DMS 273 (cell line): ENCODE measurements at regions not wholly inside any gene's neighbourhood (a gene's known extent, or its start where the extent isn't known, plus 50 kb on each side); places are given as distances from the start of the nearest gene placed in this dataset.

Experiments
- DNase-seq: peaks from one replicate; lab custom pipeline; 2025; ENCODE audit not compliant: unreplicated experiment; lab: John Stamatoyannopoulos, UW

GRCh38 chr16:73713778-73714495 lies 582.7 kb upstream of the PSMD7 start:
- DNase-seq = peak; percentile 72

- DNase-seq = no peak
Observed at GRCh38 chr16:73713251-73713650, 583.4 kb upstream of the PSMD7 start.

- DNase-seq = no peak
Observed at GRCh38 chr16:73711406-73712080, 585.1 kb upstream of the PSMD7 start.

- DNase-seq = no peak
Observed at GRCh38 chr16:73710526-73710925, 586.1 kb upstream of the PSMD7 start.

GRCh38 chr16:73707863-73708262 lies 588.8 kb upstream of the PSMD7 start:
- DNase-seq = no peak

- no peak for DNase-seq
Observed at GRCh38 chr16:73703891-73704290, 592.7 kb upstream of the PSMD7 start.

- no peak for DNase-seq
Observed at GRCh38 chr16:73697336-73697735, 599.3 kb upstream of the PSMD7 start.

- DNase-seq = no peak
Observed at GRCh38 chr16:73692861-73693260, 603.8 kb upstream of the PSMD7 start.

GRCh38 chr16:73683804-73684203 lies 612.8 kb upstream of the PSMD7 start:
- DNase-seq = no peak

- DNase-seq = no peak
Observed at GRCh38 chr16:73672135-73672534, 624.2 kb upstream of the ZFHX3 start.

- no peak for DNase-seq
Observed at GRCh38 chr16:73670836-73671820, 623.2 kb upstream of the ZFHX3 start.

- no peak for DNase-seq
Observed at GRCh38 chr16:73669535-73670274, 621.8 kb upstream of the ZFHX3 start.

GRCh38 chr16:73663720-73664119 lies 615.8 kb upstream of the ZFHX3 start:
- DNase-seq = no peak

- DNase-seq = no peak
Observed at GRCh38 chr16:73636196-73636595, 588.3 kb upstream of the ZFHX3 start.

GRCh38 chr16:73629011-73629410 lies 581.1 kb upstream of the ZFHX3 start:
- no peak for DNase-seq

GRCh38 chr16:73617738-73618137 lies 569.8 kb upstream of the ZFHX3 start:
- no peak for DNase-seq

GRCh38 chr16:73616770-73617169 lies 568.8 kb upstream of the ZFHX3 start:
- no peak for DNase-seq

- DNase-seq = peak; percentile 17
Observed at GRCh38 chr16:73616166-73616753, 568.3 kb upstream of the ZFHX3 start.

- DNase-seq = no peak
Observed at GRCh38 chr16:73615071-73615940, 567.4 kb upstream of the ZFHX3 start.
